Limb (tissue), 2 donors: ENCODE measurements at regions not wholly inside any gene's neighbourhood (a gene's known extent, or its start where the extent isn't known, plus 50 kb on each side); places are given as distances from the start of the nearest gene placed in this dataset.

Source experiments
- DNase-seq, 2 donors: peaks; one replicate each; pipeline ENCODE4 v3.0.0-alpha.2; 2016; ENCODE audit errors: extremely low spot score in 2 of 2

GRCh38 chrX:68928401-68928800, 99.6 kb downstream of the EFNB1 start:
- DNase-seq = no peak

- DNase-seq = no peak
These were observed 98.4 kb downstream of the EFNB1 start for GRCh38 chrX:68927178-68927577.

GRCh38 chrX:68923147-68923546, 94.3 kb downstream of the EFNB1 start:
- no peak for DNase-seq

- DNase-seq = no peak
These were observed 93.2 kb downstream of the EFNB1 start for GRCh38 chrX:68922013-68922412.

- no peak for DNase-seq
These were observed 91.7 kb downstream of the EFNB1 start for GRCh38 chrX:68920561-68920960.

GRCh38 chrX:68919707-68920106, 90.9 kb downstream of the EFNB1 start:
- no peak for DNase-seq

- DNase-seq = no peak
These were observed 89.4 kb downstream of the EFNB1 start for GRCh38 chrX:68918202-68918601.

GRCh38 chrX:68917799-68918198, 89.0 kb downstream of the EFNB1 start:
- DNase-seq = no peak

GRCh38 chrX:68916891-68917290, 88.1 kb downstream of the EFNB1 start:
- DNase-seq = no peak

- no peak for DNase-seq
These were observed 87.0 kb downstream of the EFNB1 start for GRCh38 chrX:68915778-68916177.

GRCh38 chrX:68914479-68914946, 85.7 kb downstream of the EFNB1 start:
- DNase-seq = no peak

GRCh38 chrX:68913249-68913547, 84.4 kb downstream of the EFNB1 start:
- DNase-seq = no peak

- no peak for DNase-seq
These were observed 83.3 kb downstream of the EFNB1 start for GRCh38 chrX:68912113-68912512.

GRCh38 chrX:68910731-68911428, 82.1 kb downstream of the EFNB1 start:
- DNase-seq = no peak

- DNase-seq = no peak
These were observed 81.1 kb downstream of the EFNB1 start for GRCh38 chrX:68909945-68910344.

- DNase-seq = no peak
These were observed 79.2 kb downstream of the EFNB1 start for GRCh38 chrX:68908071-68908470.

- DNase-seq = no peak
These were observed 74.1 kb downstream of the EFNB1 start for GRCh38 chrX:68902706-68903504.

GRCh38 chrX:68901519-68901918, 72.7 kb downstream of the EFNB1 start:
- no peak for DNase-seq

GRCh38 chrX:68898598-68898997, 69.8 kb downstream of the EFNB1 start:
- no peak for DNase-seq

- DNase-seq = no peak
These were observed 68.5 kb downstream of the EFNB1 start for GRCh38 chrX:68897118-68897945.

- no peak for DNase-seq
These were observed 67.8 kb downstream of the EFNB1 start for GRCh38 chrX:68896581-68896980.

- no peak for DNase-seq
These were observed 67.0 kb downstream of the EFNB1 start for GRCh38 chrX:68895778-68896177.
